ENCODE measurements at regions not wholly inside any gene's neighbourhood (a gene's known extent, or its start where the extent isn't known, plus 50 kb on each side); places are given as distances from the start of the nearest gene placed in this dataset.

- no peak overlapping the region for H3K27ac ChIP-seq (replicated peaks)
- H3K4me3 ChIP-seq (replicated peaks; ENCODE audit: insufficient read depth, low read length), result no peak overlapping the region
- H3K27me3 ChIP-seq (ENCODE audit: insufficient read depth, poor library complexity, severe bottlenecking), result peaks cover 2% of the 10 kb centered on the region
- no peak for TF ChIP-seq CTCF (IDR thresholded peaks at IDR 0.05; ENCODE audit: insufficient read depth, low read length)
- TF ChIP-seq REST (IDR thresholded peaks at IDR 0.05; ENCODE audit: insufficient replicate concordance, low read depth), result no peak
- no peak for TF ChIP-seq POLR2AphosphoS5 (IDR thresholded peaks at IDR 0.05; ENCODE audit: low read depth)
- TF ChIP-seq SPI1 (IDR thresholded peaks at IDR 0.05; ENCODE audit: borderline replicate concordance, low read depth), result no peak
- TF ChIP-seq GABPA (IDR thresholded peaks at IDR 0.05; ENCODE audit: low read depth), result no peak
- DNase-seq (ENCODE audit: low read depth in 1 of 2, low spot score in 1 of 2), result no peak
Measured at GRCh38 chr11:34824425-34824824, 91.8 kb downstream of the APIP start.

GRCh38 chr11:34823639-34824038 is 92.5 kb downstream of the APIP start:
- Histone ChIP-seq H3K27me3 (ENCODE audit: insufficient read depth, poor library complexity, severe bottlenecking) (peaks cover 2% of the 10 kb centered on the region), H3K27ac (replicated peaks) (no peak overlapping the region), H3K4me3 (replicated peaks; ENCODE audit: insufficient read depth, low read length) (no peak overlapping the region)
- no peak for DNase-seq (ENCODE audit: low read depth in 1 of 2, low spot score in 1 of 2)
- TF ChIP-seq CTCF (IDR thresholded peaks at IDR 0.05; ENCODE audit: insufficient read depth, low read length) (no peak), REST (IDR thresholded peaks at IDR 0.05; ENCODE audit: insufficient replicate concordance, low read depth) (no peak), SPI1 (IDR thresholded peaks at IDR 0.05; ENCODE audit: borderline replicate concordance, low read depth) (no peak), POLR2AphosphoS5 (IDR thresholded peaks at IDR 0.05; ENCODE audit: low read depth) (no peak), GABPA (IDR thresholded peaks at IDR 0.05; ENCODE audit: low read depth) (no peak)

- TF ChIP-seq CTCF (IDR thresholded peaks at IDR 0.05; ENCODE audit: insufficient read depth, low read length) (no peak), GABPA (IDR thresholded peaks at IDR 0.05; ENCODE audit: low read depth) (no peak), REST (IDR thresholded peaks at IDR 0.05; ENCODE audit: insufficient replicate concordance, low read depth) (no peak), POLR2AphosphoS5 (IDR thresholded peaks at IDR 0.05; ENCODE audit: low read depth) (no peak), SPI1 (IDR thresholded peaks at IDR 0.05; ENCODE audit: borderline replicate concordance, low read depth) (no peak)
- H3K27ac ChIP-seq (replicated peaks), result no peak overlapping the region
- H3K4me3 ChIP-seq (replicated peaks; ENCODE audit: insufficient read depth, low read length), result no peak overlapping the region
- no peak for DNase-seq (ENCODE audit: low read depth in 1 of 2, low spot score in 1 of 2)
- H3K27me3 ChIP-seq (ENCODE audit: insufficient read depth, poor library complexity, severe bottlenecking), result peaks cover 2% of the 10 kb centered on the region
Measured at GRCh38 chr11:34823197-34823596, 93.0 kb downstream of the APIP start.
